GM23338 (cell line): ENCODE measurements at regions not wholly inside any gene's neighbourhood (a gene's known extent, or its start where the extent isn't known, plus 50 kb on each side); places are given as distances from the start of the nearest gene placed in this dataset.

ENCODE experiments used
- ATAC-seq: fragments of 200-7000 bp; cut with Tn5 transposase; 3 replicates; pipeline ENCODE4 v1.9.1; 2020
- DNase-seq: peaks from one replicate; pipeline ENCODE4 v3.0.0-alpha.2; 2015; ENCODE audit warnings: low spot score
- H2AFZ ChIP-seq: fragments of 200-600 bp; sonication (generic); 2 replicates; pipeline ENCODE4 v1.8.0; 2016; ENCODE audit warnings: antibody characterized with exemption, mild to moderate bottlenecking, moderate library complexity
- H3F3A ChIP-seq: fragments of 200-600 bp; sonication (generic); replicated peaks from 2 replicates; pipeline ENCODE4 v1.8.0; 2017; ENCODE audit warnings: antibody characterized with exemption, mixed run types, low read depth
- H3K27ac ChIP-seq: fragments of 200-600 bp; sonication (generic); 2 replicates; pipeline ENCODE4 v1.6.1; 2016; ENCODE audit warnings: low read depth
- H3K27me3 ChIP-seq: fragments of 200-600 bp; sonication (generic); 2 replicates; pipeline ENCODE4 v1.8.0; 2016; ENCODE audit warnings: mild to moderate bottlenecking, mixed run types, moderate library complexity; ENCODE audit not compliant: insufficient read depth
- H3K36me3 ChIP-seq: fragments of 200-600 bp; sonication (generic); 2 replicates; pipeline ENCODE4 v1.8.0; 2016; ENCODE audit warnings: mild to moderate bottlenecking; ENCODE audit not compliant: insufficient read depth
- H3K4me1 ChIP-seq: fragments of 200-600 bp; sonication (generic); 2 replicates; pipeline ENCODE4 v1.8.0; 2016; ENCODE audit warnings: mild to moderate bottlenecking, moderate library complexity; ENCODE audit not compliant: insufficient read depth
- H3K4me2 ChIP-seq: fragments of 200-600 bp; sonication (generic); 2 replicates; pipeline ENCODE4 v1.7.1; 2017; ENCODE audit warnings: mixed run types
- H3K4me3 ChIP-seq: fragments of 200-600 bp; sonication (generic); 2 replicates; pipeline ENCODE4 v1.6.1; 2016; ENCODE audit warnings: mixed run types
- H3K79me2 ChIP-seq: fragments of 200-600 bp; sonication (generic); replicated peaks from 2 replicates; pipeline ENCODE4 v1.8.0; 2017; ENCODE audit warnings: mild to moderate bottlenecking; ENCODE audit not compliant: insufficient read depth
- H3K9me2 ChIP-seq: fragments of 200-600 bp; sonication (generic); 2 replicates; pipeline ENCODE4 v1.8.0; 2017; ENCODE audit not compliant: insufficient read depth
- H4K20me1 ChIP-seq: fragments of 200-600 bp; sonication (generic); replicated peaks from 2 replicates; pipeline ENCODE4 v1.8.0; 2017; ENCODE audit warnings: mild to moderate bottlenecking; ENCODE audit not compliant: insufficient read depth
- H3K27ac Mint-ChIP-seq: 2 replicates; pipeline ENCODE4 v1.8.0; 2020; ENCODE audit warnings: inconsistent platforms, mild to moderate bottlenecking, moderate library complexity, mixed read lengths
- H3K27me3 Mint-ChIP-seq: 3 replicates; pipeline ENCODE4 v1.8.0; 2022; ENCODE audit warnings: low read depth, mild to moderate bottlenecking, moderate library complexity, mixed read lengths, inconsistent platforms; ENCODE audit not compliant: insufficient read depth, poor library complexity
- H3K36me3 Mint-ChIP-seq: 3 replicates; pipeline ENCODE4 v1.8.0; 2021; ENCODE audit warnings: low read depth, mild to moderate bottlenecking, inconsistent platforms, moderate library complexity, mixed read lengths
- H3K4me1 Mint-ChIP-seq: 3 replicates; pipeline ENCODE4 v1.8.0; 2020; ENCODE audit warnings: mild to moderate bottlenecking, inconsistent platforms, mixed read lengths
- H3K4me3 Mint-ChIP-seq: 3 replicates; pipeline ENCODE4 v1.8.0; 2021; ENCODE audit warnings: moderate library complexity, mild to moderate bottlenecking, inconsistent platforms, mixed read lengths
- H3K9me3 Mint-ChIP-seq: 3 replicates; pipeline ENCODE4 v1.8.0; 2020; ENCODE audit warnings: moderate library complexity, mild to moderate bottlenecking, inconsistent platforms, mixed read lengths
- CREB1 ChIP-seq: fragments of 250-450 bp; sonication (Bioruptor Pico); IDR thresholded peaks from 2 replicates; pipeline ENCODE4 v1.5.0; 2020; ENCODE audit warnings: low read depth, mild to moderate bottlenecking, moderate library complexity
- EZH2 ChIP-seq: fragments of 200-600 bp; sonication (generic); IDR thresholded peaks from one replicate; pipeline ENCODE4 v1.8.0; 2017; ENCODE audit warnings: antibody characterized with exemption, mild to moderate bottlenecking, low read depth; ENCODE audit not compliant: unreplicated experiment
- EZH2phosphoT487 ChIP-seq: fragments of 200-600 bp; sonication (generic); IDR thresholded peaks from one replicate; pipeline ENCODE4 v1.8.1; 2018; ENCODE audit warnings: antibody characterized with exemption; ENCODE audit not compliant: unreplicated experiment
- JUNB ChIP-seq: IDR thresholded peaks from one replicate; pipeline ENCODE4 v1.6.1; 2016; ENCODE audit warnings: antibody characterized with exemption; ENCODE audit not compliant: unreplicated experiment
- POLR2AphosphoS5 ChIP-seq: IDR thresholded peaks from 2 replicates; pipeline ENCODE4 v1.6.1; 2016; ENCODE audit warnings: antibody characterized with exemption, low read depth
- STAT1 ChIP-seq: IDR thresholded peaks from one replicate; pipeline ENCODE4 v1.6.1; 2016; ENCODE audit warnings: antibody characterized with exemption; ENCODE audit not compliant: unreplicated experiment
- ZNF331 ChIP-seq: fragments of 250-450 bp; sonication (Bioruptor Pico); IDR thresholded peaks from 2 replicates; pipeline ENCODE4 v1.5.0; 2020; ENCODE audit warnings: low read depth, mild to moderate bottlenecking, moderate library complexity
- TF ChIP-seq, protein P1 (sequence below), 2 experiments: fragments of 200-600 bp in 1 of 2; sonication (generic) in 1 of 2; conservative IDR thresholded peaks; 2 replicates each; pipeline versions ENCODE4 v1.5.1 to v1.6.1; 2016 to 2017; ENCODE audit warnings: antibody characterized with exemption in 2 of 2, low read depth in 2 of 2, mild to moderate bottlenecking in 2 of 2, moderate library complexity in 1 of 2
- TF ChIP-seq, protein P2 (sequence below): IDR thresholded peaks from one replicate; pipeline ENCODE4 v1.6.1; 2018; ENCODE audit warnings: antibody characterized with exemption; ENCODE audit not compliant: unreplicated experiment
- TF ChIP-seq, protein P3 (sequence below): IDR thresholded peaks from 2 replicates; pipeline ENCODE4 v1.6.1; 2016; ENCODE audit warnings: antibody characterized with exemption

DNA sequence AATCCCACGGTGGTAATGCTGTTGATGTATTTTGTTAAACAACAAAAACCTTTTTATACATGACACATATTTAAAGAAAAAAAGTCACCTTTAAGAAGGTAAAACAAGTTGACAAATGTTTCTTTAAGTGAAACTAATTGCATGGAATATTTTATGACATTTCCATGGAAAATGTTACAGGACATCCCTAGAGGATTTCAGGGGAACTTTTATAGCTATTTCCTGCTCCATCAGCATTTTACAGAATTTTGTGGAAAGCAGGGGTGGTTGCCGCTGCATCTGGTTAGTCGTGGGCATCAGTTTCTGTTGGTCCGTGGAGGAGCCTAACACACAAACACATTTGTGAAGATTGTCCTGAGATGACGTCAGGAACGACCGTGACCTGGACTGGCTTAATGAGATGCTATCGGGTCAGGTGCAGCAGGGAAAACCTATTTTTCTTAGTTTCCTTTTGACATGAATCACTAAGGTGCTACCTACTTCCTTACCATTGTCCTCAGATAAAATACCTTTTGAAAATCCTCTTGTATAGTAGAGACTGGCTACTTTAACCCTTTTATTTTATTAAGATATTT lies 305.1 kb downstream of the MAP2K6 start:
- no peak overlapping the region for H3K4me3 Mint-ChIP-seq
- Histone ChIP-seq H3K79me2 (no peaks in the 10 kb centered on the region), H3K36me3 (no peaks in the 10 kb centered on the region), H2AFZ (no peak overlapping the region), H3K4me3 (no peak overlapping the region), H4K20me1 (no peaks in the 10 kb centered on the region), H3K27me3 (no peaks in the 10 kb centered on the region), H3K27ac (no peak overlapping the region), H3K4me1 (no peaks in the 10 kb centered on the region), H3F3A (no peaks in the 10 kb centered on the region), H3K4me2 (no peak overlapping the region), H3K9me2 (no peaks in the 10 kb centered on the region)
- no peak for DNase-seq
- H3K27ac Mint-ChIP-seq = no peak overlapping the region
- ATAC-seq = no peak
- H3K36me3 Mint-ChIP-seq = no peaks in the 10 kb centered on the region
- H3K27me3 Mint-ChIP-seq = peaks cover 1% of the 10 kb centered on the region
- no peaks in the 10 kb centered on the region for H3K9me3 Mint-ChIP-seq
- peaks cover 4% of the 10 kb centered on the region; the same call in 1 of the 3 replicates for H3K4me1 Mint-ChIP-seq
- TF ChIP-seq, protein P1, sequence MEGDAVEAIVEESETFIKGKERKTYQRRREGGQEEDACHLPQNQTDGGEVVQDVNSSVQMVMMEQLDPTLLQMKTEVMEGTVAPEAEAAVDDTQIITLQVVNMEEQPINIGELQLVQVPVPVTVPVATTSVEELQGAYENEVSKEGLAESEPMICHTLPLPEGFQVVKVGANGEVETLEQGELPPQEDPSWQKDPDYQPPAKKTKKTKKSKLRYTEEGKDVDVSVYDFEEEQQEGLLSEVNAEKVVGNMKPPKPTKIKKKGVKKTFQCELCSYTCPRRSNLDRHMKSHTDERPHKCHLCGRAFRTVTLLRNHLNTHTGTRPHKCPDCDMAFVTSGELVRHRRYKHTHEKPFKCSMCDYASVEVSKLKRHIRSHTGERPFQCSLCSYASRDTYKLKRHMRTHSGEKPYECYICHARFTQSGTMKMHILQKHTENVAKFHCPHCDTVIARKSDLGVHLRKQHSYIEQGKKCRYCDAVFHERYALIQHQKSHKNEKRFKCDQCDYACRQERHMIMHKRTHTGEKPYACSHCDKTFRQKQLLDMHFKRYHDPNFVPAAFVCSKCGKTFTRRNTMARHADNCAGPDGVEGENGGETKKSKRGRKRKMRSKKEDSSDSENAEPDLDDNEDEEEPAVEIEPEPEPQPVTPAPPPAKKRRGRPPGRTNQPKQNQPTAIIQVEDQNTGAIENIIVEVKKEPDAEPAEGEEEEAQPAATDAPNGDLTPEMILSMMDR (conservative IDR thresholded peaks at IDR 0.05; ENCODE audit: low read depth in 2 of 2) = peak in 1 of 2 experiments; percentile 14; a peak in 1 of 4 replicates
- no peak for TF ChIP-seq EZH2phosphoT487

DNA sequence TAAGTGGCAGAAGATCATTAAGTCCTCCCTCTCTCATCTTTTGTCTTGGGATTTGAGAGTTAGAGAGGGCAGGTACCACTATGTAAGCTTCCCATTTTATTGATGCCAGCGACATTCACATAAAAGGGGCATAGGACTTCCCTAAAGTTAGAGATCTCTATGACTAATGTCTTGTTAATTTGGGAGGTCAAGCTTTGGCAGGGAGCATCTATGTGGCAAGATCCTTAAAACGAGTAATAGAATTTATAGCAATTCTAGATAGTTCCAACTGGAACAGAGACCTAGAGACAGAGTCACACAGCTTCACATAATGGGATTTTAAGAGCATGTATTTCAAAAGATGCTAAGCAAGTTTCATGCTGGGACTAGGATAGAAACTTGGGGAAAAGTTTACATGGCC lies 308.0 kb downstream of the MAP2K6 start:
- Histone ChIP-seq H3K27ac (no peak overlapping the region), H3K4me1 (no peaks in the 10 kb centered on the region), H3K9me2 (no peaks in the 10 kb centered on the region), H3K36me3 (no peaks in the 10 kb centered on the region), H3K79me2 (no peaks in the 10 kb centered on the region), H4K20me1 (no peaks in the 10 kb centered on the region), H2AFZ (no peak overlapping the region), H3K4me2 (no peak overlapping the region), H3F3A (no peaks in the 10 kb centered on the region), H3K27me3 (no peaks in the 10 kb centered on the region), H3K4me3 (no peak overlapping the region)
- no peak overlapping the region for H3K4me3 Mint-ChIP-seq
- ATAC-seq = no peak
- TF ChIP-seq EZH2 (no peak), JUNB (no peak), ZNF331 (CRISPR knock-in tag) (no peak), EZH2phosphoT487 (no peak), POLR2AphosphoS5 (no peak), STAT1 (no peak), CREB1 (no peak)
- TF ChIP-seq, protein P2, sequence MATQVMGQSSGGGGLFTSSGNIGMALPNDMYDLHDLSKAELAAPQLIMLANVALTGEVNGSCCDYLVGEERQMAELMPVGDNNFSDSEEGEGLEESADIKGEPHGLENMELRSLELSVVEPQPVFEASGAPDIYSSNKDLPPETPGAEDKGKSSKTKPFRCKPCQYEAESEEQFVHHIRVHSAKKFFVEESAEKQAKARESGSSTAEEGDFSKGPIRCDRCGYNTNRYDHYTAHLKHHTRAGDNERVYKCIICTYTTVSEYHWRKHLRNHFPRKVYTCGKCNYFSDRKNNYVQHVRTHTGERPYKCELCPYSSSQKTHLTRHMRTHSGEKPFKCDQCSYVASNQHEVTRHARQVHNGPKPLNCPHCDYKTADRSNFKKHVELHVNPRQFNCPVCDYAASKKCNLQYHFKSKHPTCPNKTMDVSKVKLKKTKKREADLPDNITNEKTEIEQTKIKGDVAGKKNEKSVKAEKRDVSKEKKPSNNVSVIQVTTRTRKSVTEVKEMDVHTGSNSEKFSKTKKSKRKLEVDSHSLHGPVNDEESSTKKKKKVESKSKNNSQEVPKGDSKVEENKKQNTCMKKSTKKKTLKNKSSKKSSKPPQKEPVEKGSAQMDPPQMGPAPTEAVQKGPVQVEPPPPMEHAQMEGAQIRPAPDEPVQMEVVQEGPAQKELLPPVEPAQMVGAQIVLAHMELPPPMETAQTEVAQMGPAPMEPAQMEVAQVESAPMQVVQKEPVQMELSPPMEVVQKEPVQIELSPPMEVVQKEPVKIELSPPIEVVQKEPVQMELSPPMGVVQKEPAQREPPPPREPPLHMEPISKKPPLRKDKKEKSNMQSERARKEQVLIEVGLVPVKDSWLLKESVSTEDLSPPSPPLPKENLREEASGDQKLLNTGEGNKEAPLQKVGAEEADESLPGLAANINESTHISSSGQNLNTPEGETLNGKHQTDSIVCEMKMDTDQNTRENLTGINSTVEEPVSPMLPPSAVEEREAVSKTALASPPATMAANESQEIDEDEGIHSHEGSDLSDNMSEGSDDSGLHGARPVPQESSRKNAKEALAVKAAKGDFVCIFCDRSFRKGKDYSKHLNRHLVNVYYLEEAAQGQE = no peak
- TF ChIP-seq, protein P3, sequence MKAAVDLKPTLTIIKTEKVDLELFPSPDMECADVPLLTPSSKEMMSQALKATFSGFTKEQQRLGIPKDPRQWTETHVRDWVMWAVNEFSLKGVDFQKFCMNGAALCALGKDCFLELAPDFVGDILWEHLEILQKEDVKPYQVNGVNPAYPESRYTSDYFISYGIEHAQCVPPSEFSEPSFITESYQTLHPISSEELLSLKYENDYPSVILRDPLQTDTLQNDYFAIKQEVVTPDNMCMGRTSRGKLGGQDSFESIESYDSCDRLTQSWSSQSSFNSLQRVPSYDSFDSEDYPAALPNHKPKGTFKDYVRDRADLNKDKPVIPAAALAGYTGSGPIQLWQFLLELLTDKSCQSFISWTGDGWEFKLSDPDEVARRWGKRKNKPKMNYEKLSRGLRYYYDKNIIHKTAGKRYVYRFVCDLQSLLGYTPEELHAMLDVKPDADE = no peak
- TF ChIP-seq, protein P1 (conservative IDR thresholded peaks at IDR 0.05; ENCODE audit: low read depth in 2 of 2) = no peak
- H3K27ac Mint-ChIP-seq = no peak overlapping the region
- H3K27me3 Mint-ChIP-seq = peaks cover 1% of the 10 kb centered on the region
- no peaks in the 10 kb centered on the region for H3K36me3 Mint-ChIP-seq
- peaks cover 4% of the 10 kb centered on the region; the same call in 1 of the 3 replicates for H3K4me1 Mint-ChIP-seq
- no peaks in the 10 kb centered on the region for H3K9me3 Mint-ChIP-seq
- no peak for DNase-seq
